GM10248 (cell line): ENCODE measurements at regions not wholly inside any gene's neighbourhood (a gene's known extent, or its start where the extent isn't known, plus 50 kb on each side); places are given as distances from the start of the nearest gene placed in this dataset.

Experiments
- CTCF ChIA-PET: fragments of 300-600 bp; sonication (Branson Sonifier 250); formaldehyde crosslinking; extraction: SDS; loops from one replicate; lab custom pipeline; 2021; ENCODE audit warnings: antibody characterized with exemption; lab: Yijun Ruan, JAX
- POLR2A ChIA-PET: fragments of 350-650 bp; sonication (Branson Sonifier 250); formaldehyde crosslinking; extraction: SDS; loops from one replicate; lab custom pipeline; 2020; ENCODE audit warnings: antibody characterized with exemption; lab: Yijun Ruan, JAX
- DNase-seq: peaks from one replicate; pipeline ENCODE4 v3.0.0; 2012; ENCODE audit errors: extremely low spot score
- TF ChIP-seq, protein P1 (sequence below): IDR thresholded peaks from 2 replicates; pipeline ENCODE4 v1.5.1; 2012; ENCODE audit warnings: mild to moderate bottlenecking, low read depth; ENCODE audit errors: extremely low read depth, missing control alignments, control extremely low read depth

DNA sequence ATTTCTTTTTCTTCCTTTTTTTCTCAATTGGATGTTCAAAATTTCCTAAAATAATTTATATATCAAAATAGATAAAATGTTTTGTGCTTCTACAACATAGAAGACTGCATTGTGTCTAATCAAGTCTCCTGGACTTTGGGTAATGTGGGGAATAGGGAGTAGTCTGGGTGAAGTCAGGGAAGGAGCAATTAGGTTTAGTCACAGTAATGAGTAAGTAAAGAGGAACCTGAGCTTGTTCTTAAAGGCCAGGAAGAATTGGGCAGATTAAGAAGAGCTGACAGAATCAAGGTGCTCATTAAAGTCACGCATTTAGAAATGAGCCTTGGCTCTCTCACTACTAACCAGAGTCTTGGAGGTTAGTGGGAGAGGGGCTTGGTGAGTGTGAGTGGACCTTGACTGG, 233.3 kb upstream of the SSTR1 start:
- ChIA-PET POLR2A (no interaction called here), CTCF (no interaction called here)
- TF ChIP-seq, protein P1, sequence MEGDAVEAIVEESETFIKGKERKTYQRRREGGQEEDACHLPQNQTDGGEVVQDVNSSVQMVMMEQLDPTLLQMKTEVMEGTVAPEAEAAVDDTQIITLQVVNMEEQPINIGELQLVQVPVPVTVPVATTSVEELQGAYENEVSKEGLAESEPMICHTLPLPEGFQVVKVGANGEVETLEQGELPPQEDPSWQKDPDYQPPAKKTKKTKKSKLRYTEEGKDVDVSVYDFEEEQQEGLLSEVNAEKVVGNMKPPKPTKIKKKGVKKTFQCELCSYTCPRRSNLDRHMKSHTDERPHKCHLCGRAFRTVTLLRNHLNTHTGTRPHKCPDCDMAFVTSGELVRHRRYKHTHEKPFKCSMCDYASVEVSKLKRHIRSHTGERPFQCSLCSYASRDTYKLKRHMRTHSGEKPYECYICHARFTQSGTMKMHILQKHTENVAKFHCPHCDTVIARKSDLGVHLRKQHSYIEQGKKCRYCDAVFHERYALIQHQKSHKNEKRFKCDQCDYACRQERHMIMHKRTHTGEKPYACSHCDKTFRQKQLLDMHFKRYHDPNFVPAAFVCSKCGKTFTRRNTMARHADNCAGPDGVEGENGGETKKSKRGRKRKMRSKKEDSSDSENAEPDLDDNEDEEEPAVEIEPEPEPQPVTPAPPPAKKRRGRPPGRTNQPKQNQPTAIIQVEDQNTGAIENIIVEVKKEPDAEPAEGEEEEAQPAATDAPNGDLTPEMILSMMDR = no peak
- no peak for DNase-seq

DNA sequence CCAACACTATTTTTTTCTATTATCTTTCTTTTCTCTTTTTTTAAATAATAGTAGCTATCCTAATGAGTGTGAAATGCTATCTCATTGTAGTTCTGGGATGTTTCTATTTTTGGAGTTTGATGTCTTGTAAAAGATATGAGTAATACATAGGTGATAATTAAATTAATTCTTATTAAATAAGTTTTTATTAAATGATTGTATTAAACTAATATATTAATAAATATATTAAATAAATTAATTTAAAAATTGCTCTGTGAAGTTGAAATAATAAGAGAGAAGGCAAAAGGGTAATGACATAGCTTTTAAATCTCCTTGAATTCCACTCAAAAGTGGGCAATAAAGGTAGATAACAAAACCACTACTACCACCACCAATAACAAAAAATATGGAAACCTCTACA, 230.2 kb upstream of the SSTR1 start:
- ChIA-PET CTCF (no interaction called here), POLR2A (no interaction called here)
- no peak for DNase-seq
- TF ChIP-seq, protein P1 = no peak

DNA sequence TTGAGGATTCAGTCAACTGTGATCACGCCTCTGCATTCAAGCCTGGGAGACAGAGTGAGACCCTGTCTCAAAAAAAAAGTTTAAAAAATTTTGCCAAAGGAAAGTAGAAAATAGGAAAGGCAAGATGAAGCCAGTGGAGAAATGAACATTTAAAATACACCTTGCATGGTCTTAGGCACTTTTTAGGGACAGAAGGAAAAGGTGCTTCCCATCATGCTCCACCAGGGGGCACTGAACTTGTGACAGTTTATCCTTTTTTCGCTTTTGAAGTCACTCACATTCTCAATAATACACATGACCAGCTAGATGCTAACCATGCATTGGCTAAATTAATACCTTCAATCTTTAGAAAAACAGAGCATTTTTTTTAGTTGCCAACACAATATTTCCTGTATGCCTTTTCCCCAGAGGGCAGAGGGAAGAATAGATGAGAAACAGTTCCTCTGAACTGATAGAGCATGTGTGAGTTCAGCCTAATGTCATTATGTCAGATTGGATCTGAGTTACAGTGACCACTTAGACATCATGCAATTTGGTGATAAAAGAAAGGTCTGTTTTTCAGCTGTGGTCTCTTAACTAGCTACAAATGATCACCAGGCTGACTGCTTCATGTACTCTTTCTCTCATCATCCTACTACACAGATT, 221.8 kb upstream of the SSTR1 start:
- peak; percentile 8 for DNase-seq
- TF ChIP-seq, protein P1 = peak; percentile 30
- ChIA-PET POLR2A (no interaction called here), CTCF (interaction anchor here (1.5 kb wide), 1 partner anchor 14 kb away, joined by 4 read pairs; no protein-coding TSS in a partner anchor)

DNA sequence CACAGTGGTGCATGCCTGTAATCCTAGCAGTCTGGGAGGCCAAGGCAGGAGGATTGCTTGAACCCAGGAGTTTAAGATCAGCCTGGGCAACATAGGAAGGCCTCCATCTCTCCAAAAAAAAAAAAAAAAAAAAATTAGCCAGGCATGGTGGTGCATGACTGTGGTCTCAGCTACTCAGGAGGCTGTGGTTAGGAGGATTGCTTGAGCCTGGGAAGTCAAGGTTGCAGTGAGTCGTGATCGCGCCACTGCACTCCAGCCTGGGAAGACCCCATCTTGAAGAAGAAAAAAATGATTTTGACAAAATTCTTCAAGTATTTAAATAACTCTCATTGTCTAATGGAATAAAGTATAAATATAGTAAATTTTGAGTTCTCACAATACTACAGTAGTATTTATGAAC, 219.2 kb upstream of the SSTR1 start:
- no peak for DNase-seq
- CTCF ChIA-PET = no interaction called here
- POLR2A ChIA-PET = no interaction called here
- TF ChIP-seq, protein P1 = no peak

DNA sequence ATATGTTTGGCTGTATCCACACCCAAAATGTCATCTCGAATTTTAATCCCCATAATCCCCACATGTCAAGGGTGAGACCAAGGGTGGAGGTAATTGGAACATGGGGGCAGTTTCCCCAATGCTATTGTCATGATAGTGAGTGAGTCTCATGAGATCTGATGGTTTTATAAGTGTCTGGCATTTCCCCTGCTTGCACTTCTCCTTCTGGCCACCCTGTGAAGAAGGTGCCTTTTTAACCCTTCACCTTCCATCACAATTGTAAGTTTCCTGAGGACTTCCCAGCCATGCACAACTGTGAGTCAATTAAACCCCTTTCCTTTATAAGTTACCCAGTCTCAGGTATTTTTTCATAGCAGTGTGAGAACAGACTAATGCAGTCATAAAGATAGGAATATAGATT, 216.7 kb upstream of the SSTR1 start:
- ChIA-PET POLR2A (no interaction called here), CTCF (no interaction called here)
- no peak for DNase-seq
- TF ChIP-seq, protein P1 = no peak

DNA sequence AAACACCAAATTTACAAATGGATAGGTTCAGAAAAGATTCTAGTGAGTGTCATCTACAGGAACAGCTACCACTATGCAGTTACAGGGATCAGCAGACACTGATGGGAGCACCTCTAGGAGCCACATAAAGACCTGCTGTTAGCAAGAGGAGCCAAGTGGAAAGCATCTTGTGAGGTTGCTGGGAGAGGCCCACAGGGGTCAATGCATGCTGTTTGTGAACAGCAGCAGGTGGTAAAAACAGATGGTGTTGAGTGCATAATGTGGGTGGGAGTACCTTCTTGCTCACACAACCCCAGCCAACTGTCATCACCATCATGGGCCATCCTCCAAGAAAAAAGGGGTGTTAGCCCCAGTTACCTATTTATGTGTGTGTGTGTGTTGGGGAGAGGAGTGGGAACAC, 215.2 kb upstream of the SSTR1 start:
- CTCF ChIA-PET = no interaction called here
- DNase-seq = no peak

More for the DNA sequence above, 215.2 kb upstream of the SSTR1 start:
- POLR2A ChIA-PET = no interaction called here
- TF ChIP-seq, protein P1 = no peak
